T-helper 17 cell (primary cell): ENCODE measurements at regions not wholly inside any gene's neighbourhood (a gene's known extent, or its start where the extent isn't known, plus 50 kb on each side); places are given as distances from the start of the nearest gene placed in this dataset.
"Not testable (repeated sequence)": the region's sequence is repeated elsewhere in the genome, so short reads cannot be mapped to it uniquely, and the experiment has no call there.

Experiments used
- ATAC-seq: fragments of 150-1000 bp; cut with Tn5 transposase; 2 replicates; pipeline ENCODE4 v1.10.0; 2021; ENCODE audit warnings: mild to moderate bottlenecking, moderate library complexity
- DNase-seq, 3 donors: peaks; one replicate each; pipeline versions ENCODE4 v3.0.0 to v3.0.0-alpha.2; 2020 to 2021
- H3K9me3 ChIP-seq: one replicate; pipeline ENCODE4 v1.7.0; 2013; ENCODE audit warnings: low read length, mild to moderate bottlenecking; ENCODE audit not compliant: control insufficient read depth, poor library complexity, severe bottlenecking
- H3K27ac Mint-ChIP-seq: one replicate; pipeline ENCODE4 v1.8.0; 2022; ENCODE audit warnings: mild to moderate bottlenecking, moderate library complexity, mixed read lengths
- H3K27me3 Mint-ChIP-seq: one replicate; pipeline ENCODE4 v1.8.0; 2022; ENCODE audit warnings: mixed read lengths
- H3K36me3 Mint-ChIP-seq: one replicate; pipeline ENCODE4 v1.8.0; 2022; ENCODE audit warnings: low read depth, mixed read lengths
- H3K4me1 Mint-ChIP-seq: one replicate; pipeline ENCODE4 v1.8.0; 2022; ENCODE audit warnings: mild to moderate bottlenecking, mixed read lengths
- H3K4me3 Mint-ChIP-seq: one replicate; pipeline ENCODE4 v1.8.0; 2022; ENCODE audit warnings: mild to moderate bottlenecking, moderate library complexity, mixed read lengths

- no peaks in the 10 kb centered on the region for H3K36me3 Mint-ChIP-seq
- DNase-seq (no peak), ATAC-seq (no peak)
- H3K4me3 Mint-ChIP-seq = no peak overlapping the region
- H3K9me3 ChIP-seq = no peaks in the 10 kb centered on the region
- no peak overlapping the region for H3K27ac Mint-ChIP-seq
- H3K27me3 Mint-ChIP-seq = no peaks in the 10 kb centered on the region
- H3K4me1 Mint-ChIP-seq = no peaks in the 10 kb centered on the region
Measured at GRCh38 chrX:140065961-140066662, 100.8 kb upstream of the CXorf66 start.

GRCh38 chrX:140064993-140065392 lies 99.7 kb upstream of the CXorf66 start:
- Mint-ChIP-seq H3K4me3 (no peak overlapping the region), H3K27ac (no peak overlapping the region), H3K4me1 (peaks cover 3% of the 10 kb centered on the region), H3K36me3 (no peaks in the 10 kb centered on the region), H3K27me3 (no peaks in the 10 kb centered on the region)
- ATAC-seq (no peak), DNase-seq (no peak)
- H3K9me3 ChIP-seq = no peaks in the 10 kb centered on the region

GRCh38 chrX:140057001-140057411 lies 91.7 kb upstream of the CXorf66 start:
- Mint-ChIP-seq H3K4me1 (peaks cover 6% of the 10 kb centered on the region), H3K27me3 (peaks cover 5% of the 10 kb centered on the region), H3K27ac (no peak overlapping the region), H3K4me3 (no peak overlapping the region), H3K36me3 (no peaks in the 10 kb centered on the region)
- peak; percentile 69 for ATAC-seq
- no peaks in the 10 kb centered on the region for H3K9me3 ChIP-seq
- peak; percentile 13 to 31 (median 19) for DNase-seq

- Mint-ChIP-seq H3K36me3 (no peaks in the 10 kb centered on the region), H3K27me3 (peaks cover 5% of the 10 kb centered on the region), H3K4me3 (no peak overlapping the region), H3K4me1 (peaks cover 4% of the 10 kb centered on the region), H3K27ac (no peak overlapping the region)
- no peak for DNase-seq
- no peak for ATAC-seq
- H3K9me3 ChIP-seq = no peaks in the 10 kb centered on the region
Measured at GRCh38 chrX:140053846-140054245, 88.5 kb upstream of the CXorf66 start.

DNA sequence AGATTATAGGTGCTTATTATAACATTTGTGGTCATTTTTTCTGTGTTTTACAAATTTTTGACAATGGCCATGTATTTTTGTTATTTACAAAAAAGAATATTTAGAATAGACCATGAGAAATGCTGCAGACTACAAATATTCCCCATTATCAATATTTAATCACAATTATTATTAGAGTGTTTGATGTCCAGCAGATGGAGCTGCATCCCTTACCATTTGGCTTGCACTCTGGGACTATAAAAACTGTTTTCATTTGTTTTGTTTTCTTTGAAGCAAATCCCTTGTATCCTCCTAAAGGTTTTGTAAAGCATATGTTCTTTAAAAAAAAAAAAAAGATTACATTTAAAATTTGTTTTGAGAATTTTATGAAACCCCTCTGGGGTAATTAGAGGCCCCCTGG lies 85.6 kb upstream of the CXorf66 start:
- H3K9me3 ChIP-seq = no peaks in the 10 kb centered on the region
- Mint-ChIP-seq H3K36me3 (no peaks in the 10 kb centered on the region), H3K4me1 (no peaks in the 10 kb centered on the region), H3K27ac (no peak overlapping the region), H3K27me3 (peaks cover 12% of the 10 kb centered on the region), H3K4me3 (no peak overlapping the region)
- no peak for ATAC-seq
- DNase-seq = no peak

- H3K27ac Mint-ChIP-seq = no peak overlapping the region
- no peaks in the 10 kb centered on the region for H3K36me3 Mint-ChIP-seq
- DNase-seq (no peak), ATAC-seq (no peak)
- H3K4me1 Mint-ChIP-seq = no peaks in the 10 kb centered on the region
- no peak overlapping the region for H3K4me3 Mint-ChIP-seq
- H3K9me3 ChIP-seq = no peaks in the 10 kb centered on the region
- H3K27me3 Mint-ChIP-seq = peaks cover 5% of the 10 kb centered on the region
Measured at GRCh38 chrX:140040386-140040785, 75.1 kb upstream of the CXorf66 start.

DNA sequence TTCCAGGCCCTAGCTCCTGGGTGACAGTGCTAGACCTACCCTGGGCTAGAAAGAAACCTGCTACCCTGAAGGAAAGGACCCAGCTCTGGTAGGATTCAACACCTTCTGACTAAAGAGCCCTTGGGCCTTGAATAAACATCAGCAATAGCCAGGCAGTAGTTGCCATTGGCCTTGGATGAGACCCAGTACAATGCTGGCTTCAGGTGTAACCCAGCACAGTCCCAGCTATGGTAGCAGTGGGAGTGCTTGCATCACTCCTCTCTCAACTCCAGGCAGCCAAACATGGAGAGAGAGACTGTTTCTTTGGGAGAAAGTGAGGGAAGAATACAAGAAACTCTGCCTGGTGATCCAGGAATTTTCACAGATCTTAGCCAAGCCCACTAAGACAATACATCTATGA lies 73.5 kb upstream of the CXorf66 start:
- H3K4me3 Mint-ChIP-seq = no peak overlapping the region
- DNase-seq (no peak), ATAC-seq (no peak)
- H3K9me3 ChIP-seq = no peaks in the 10 kb centered on the region
- H3K36me3 Mint-ChIP-seq = no peaks in the 10 kb centered on the region
- H3K27me3 Mint-ChIP-seq = no peaks in the 10 kb centered on the region
- H3K4me1 Mint-ChIP-seq = no peaks in the 10 kb centered on the region
- no peak overlapping the region for H3K27ac Mint-ChIP-seq

- H3K36me3 Mint-ChIP-seq = no peaks in the 10 kb centered on the region
- H3K4me3 Mint-ChIP-seq = no peak overlapping the region
- ATAC-seq (no peak), DNase-seq (no peak)
- no peaks in the 10 kb centered on the region for H3K9me3 ChIP-seq
- no peak overlapping the region for H3K27ac Mint-ChIP-seq
- H3K4me1 Mint-ChIP-seq = no peaks in the 10 kb centered on the region
- peaks cover 10% of the 10 kb centered on the region for H3K27me3 Mint-ChIP-seq
Measured at GRCh38 chrX:140034916-140035315, 69.6 kb upstream of the CXorf66 start.

GRCh38 chrX:140022482-140022881 lies 57.2 kb upstream of the CXorf66 start:
- Mint-ChIP-seq H3K4me1 (no peaks in the 10 kb centered on the region), H3K27ac (no peak overlapping the region), H3K36me3 (no peaks in the 10 kb centered on the region), H3K4me3 (no peak overlapping the region), H3K27me3 (no peaks in the 10 kb centered on the region)
- no peaks in the 10 kb centered on the region for H3K9me3 ChIP-seq
- no peak for DNase-seq
- no peak for ATAC-seq

DNA sequence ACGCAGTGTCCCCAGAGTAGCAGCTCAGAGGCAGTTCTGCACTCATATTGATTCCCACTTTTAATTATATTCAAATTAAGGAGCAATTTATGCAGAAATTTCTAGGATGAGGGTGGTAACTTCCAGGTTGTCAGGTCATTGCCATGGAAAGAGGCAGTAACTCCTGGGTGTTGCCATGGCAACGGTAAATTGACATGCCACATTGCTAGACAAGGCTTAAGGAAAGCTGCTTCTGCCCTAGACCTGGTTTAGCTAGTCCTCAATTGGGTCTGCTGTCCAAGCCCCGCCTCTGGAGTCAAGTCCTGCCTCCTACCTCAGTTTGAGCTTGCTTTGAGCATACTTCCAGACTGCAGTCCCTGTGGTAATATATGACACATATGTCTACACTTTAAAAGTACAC lies 53.8 kb upstream of the CXorf66 start:
- H3K27me3 Mint-ChIP-seq, H3K4me3 Mint-ChIP-seq, DNase-seq, H3K27ac Mint-ChIP-seq, H3K9me3 ChIP-seq, H3K36me3 Mint-ChIP-seq, H3K4me1 Mint-ChIP-seq, ATAC-seq: not testable (repeated sequence)
